PC-9 (cell line): ENCODE measurements at regions not wholly inside any gene's neighbourhood (a gene's known extent, or its start where the extent isn't known, plus 50 kb on each side); places are given as distances from the start of the nearest gene placed in this dataset.

Experiments used
- BruUV-seq: library from RNA; stranded (reverse); fragments of 400-500 nt; replicated peaks from 2 replicates; lab custom pipeline; 2021; lab: Mats Ljungman, UMichigan
- CTCF ChIA-PET: fragments of 300-600 bp; sonication (Branson Sonifier 250); formaldehyde crosslinking; loops from one replicate; lab custom pipeline; 2022; ENCODE audit warnings: antibody characterized with exemption; lab: Charles Lee
- POLR2A ChIA-PET: fragments of 300-600 bp; sonication (Branson Sonifier 250); formaldehyde crosslinking; loops from one replicate; lab custom pipeline; 2022; ENCODE audit warnings: antibody characterized with exemption; ENCODE audit not compliant: unreplicated experiment; lab: Charles Lee
- DNase-seq, 2 experiments: peaks; one replicate each; pipeline versions ENCODE4 v3.0.0 to v3.0.0-alpha.2; 2015 to 2022; ENCODE audit warnings: mixed read lengths in 1 of 2
- H2AFZ ChIP-seq: fragments of 200-600 bp; sonication (generic); 2 replicates; pipeline ENCODE4 v1.8.1; 2017; ENCODE audit warnings: antibody characterized with exemption
- H3F3A ChIP-seq: fragments of 200-600 bp; sonication (generic); 2 replicates; pipeline ENCODE4 v1.8.1; 2017; ENCODE audit warnings: antibody characterized with exemption, mild to moderate bottlenecking, low read depth; ENCODE audit not compliant: insufficient read depth
- H3K27ac ChIP-seq: fragments of 200-600 bp; sonication (generic); 2 replicates; pipeline ENCODE4 v1.6.1; 2016; ENCODE audit warnings: mixed run types
- H3K27me3 ChIP-seq: fragments of 200-600 bp; sonication (generic); 2 replicates; pipeline ENCODE4 v1.6.1; 2016; ENCODE audit warnings: low read depth, mixed run types; ENCODE audit not compliant: insufficient read depth
- H3K36me3 ChIP-seq: fragments of 200-600 bp; sonication (generic); 2 replicates; pipeline ENCODE4 v1.6.1; 2016; ENCODE audit warnings: low read depth, mixed run types
- H3K4me1 ChIP-seq: fragments of 200-600 bp; sonication (generic); replicated peaks from 2 replicates; pipeline ENCODE4 v1.6.1; 2016; ENCODE audit warnings: mixed run types; ENCODE audit not compliant: insufficient read depth
- H3K4me2 ChIP-seq: fragments of 200-600 bp; sonication (generic); 2 replicates; pipeline ENCODE4 v1.6.1; 2017; ENCODE audit warnings: mixed run types
- H3K4me3 ChIP-seq: fragments of 200-600 bp; sonication (generic); 2 replicates; pipeline ENCODE4 v1.6.1; 2016; ENCODE audit warnings: mixed run types
- H3K79me2 ChIP-seq: fragments of 200-600 bp; sonication (generic); 2 replicates; pipeline ENCODE4 v1.6.1; 2017; ENCODE audit warnings: low read depth, mixed run types
- H3K9me2 ChIP-seq: fragments of 200-600 bp; sonication (generic); 2 replicates; pipeline ENCODE4 v1.8.1; 2017; ENCODE audit warnings: mild to moderate bottlenecking; ENCODE audit not compliant: insufficient read depth
- H3K9me3 ChIP-seq: fragments of 200-600 bp; sonication (generic); 2 replicates; pipeline ENCODE4 v1.8.1; 2016; ENCODE audit warnings: low read depth; ENCODE audit not compliant: insufficient read depth
- H4K20me1 ChIP-seq: fragments of 200-600 bp; sonication (generic); 2 replicates; pipeline ENCODE4 v1.8.1; 2017; ENCODE audit not compliant: insufficient read depth
- CTCF ChIP-seq: fragments of 200-600 bp; sonication (generic); conservative IDR thresholded peaks from 2 replicates; pipeline ENCODE4 v1.6.1; 2017; ENCODE audit warnings: mixed run types, antibody characterized with exemption, mild to moderate bottlenecking, moderate library complexity
- EZH2 ChIP-seq: fragments of 200-600 bp; sonication (generic); IDR thresholded peaks from 2 replicates; pipeline ENCODE4 v1.8.0; 2017; ENCODE audit warnings: antibody characterized with exemption, low read depth
- intact Hi-C: fragments of 100-400 bp; cut with micrococcal nuclease; formaldehyde crosslinking; loops from one replicate; pipeline ENCODE4 v1.10.0; 2022; ENCODE audit not compliant: unreplicated experiment

- Histone ChIP-seq H3K27ac (no peak overlapping the region), H3K79me2 (no peaks in the 10 kb centered on the region), H3K4me2 (no peak overlapping the region), H3F3A (no peaks in the 10 kb centered on the region), H3K27me3 (no peaks in the 10 kb centered on the region), H3K9me2 (no peaks in the 10 kb centered on the region), H2AFZ (no peak overlapping the region), H3K36me3 (no peaks in the 10 kb centered on the region), H3K4me1 (no peaks in the 10 kb centered on the region), H4K20me1 (no peaks in the 10 kb centered on the region), H3K9me3 (no peaks in the 10 kb centered on the region), H3K4me3 (no peak overlapping the region)
- CTCF ChIA-PET = no interaction called here
- intact Hi-C loops = no loop called here
- no TSS peak for BruUV-seq
- no peak for DNase-seq
- POLR2A ChIA-PET = no interaction called here
- TF ChIP-seq EZH2 (no peak), CTCF (no peak)
These were observed 401.9 kb upstream of the FSTL5 start for GRCh38 chr4:162565730-162566129.

GRCh38 chr4:162560073-162560472, 396.3 kb upstream of the FSTL5 start:
- Histone ChIP-seq H3K9me2 (no peaks in the 10 kb centered on the region), H3K36me3 (no peaks in the 10 kb centered on the region), H3F3A (no peaks in the 10 kb centered on the region), H3K27me3 (no peaks in the 10 kb centered on the region), H3K9me3 (no peaks in the 10 kb centered on the region), H3K79me2 (no peaks in the 10 kb centered on the region), H2AFZ (no peak overlapping the region), H4K20me1 (no peaks in the 10 kb centered on the region), H3K27ac (no peak overlapping the region), H3K4me3 (no peak overlapping the region), H3K4me2 (no peak overlapping the region), H3K4me1 (no peaks in the 10 kb centered on the region)
- no TSS peak for BruUV-seq
- TF ChIP-seq CTCF = no peak
- TF ChIP-seq EZH2 = no peak
- ChIA-PET POLR2A (no interaction called here), CTCF (no interaction called here)
- intact Hi-C loops = no loop called here
- no peak for DNase-seq

- no TSS peak for BruUV-seq
- H2AFZ ChIP-seq = no peak overlapping the region
- H3K27ac ChIP-seq = no peak overlapping the region
- no peaks in the 10 kb centered on the region for H3K4me1 ChIP-seq
- TF ChIP-seq EZH2 (no peak), CTCF (no peak)
- ChIA-PET POLR2A (no interaction called here), CTCF (no interaction called here)
- intact Hi-C loops = no loop called here
- H3K36me3 ChIP-seq = no peaks in the 10 kb centered on the region
- no peak for DNase-seq
- no peaks in the 10 kb centered on the region for H4K20me1 ChIP-seq
- H3K9me3 ChIP-seq = no peaks in the 10 kb centered on the region
- no peak overlapping the region for H3K4me2 ChIP-seq
- no peaks in the 10 kb centered on the region for H3K79me2 ChIP-seq
- no peak overlapping the region for H3K4me3 ChIP-seq
- no peaks in the 10 kb centered on the region for H3K27me3 ChIP-seq
- no peaks in the 10 kb centered on the region for H3K9me2 ChIP-seq
- no peaks in the 10 kb centered on the region for H3F3A ChIP-seq
These were observed 393.8 kb upstream of the FSTL5 start for GRCh38 chr4:162557516-162558106.
